Breast epithelium (tissue), 3 donors: ENCODE measurements at regions not wholly inside any gene's neighbourhood (a gene's known extent, or its start where the extent isn't known, plus 50 kb on each side); places are given as distances from the start of the nearest gene placed in this dataset.

Experiments used
- CTCF ChIP-seq, 3 donors: fragments of 450-650 bp; IDR thresholded peaks; one replicate each; pipeline ENCODE4 v1.5.1; 2016 to 2017; ENCODE audit warnings: antibody characterized with exemption in 3 of 3, mild to moderate bottlenecking in 3 of 3, moderate library complexity in 3 of 3
- POLR2AphosphoS5 ChIP-seq, 3 donors: sonication (generic); formaldehyde crosslinking; IDR thresholded peaks; one replicate each; pipeline ENCODE4 v1.6.1; 2017; ENCODE audit warnings: antibody characterized with exemption in 3 of 3

- no peak for TF ChIP-seq POLR2AphosphoS5 (IDR thresholded peaks at IDR 0.05)
- no peak for TF ChIP-seq CTCF (IDR thresholded peaks at IDR 0.05)
Observed at GRCh38 chr9:102185371-102185770, 446.9 kb upstream of the GRIN3A start.
